GM19452 (cell line): ENCODE measurements at regions not wholly inside any gene's neighbourhood (a gene's known extent, or its start where the extent isn't known, plus 50 kb on each side); places are given as distances from the start of the nearest gene placed in this dataset.
"Not testable (repeated sequence)": the region's sequence is repeated elsewhere in the genome, so short reads cannot be mapped to it uniquely, and the experiment has no call there.

Source experiments
- ATAC-seq: cut with Tn5 transposase; IDR thresholded peaks from one replicate; pipeline ENCODE4 v1.9.1; 2021; ENCODE audit not compliant: unreplicated experiment

- ATAC-seq = no peak
Measured at GRCh38 chr11:130550150-130550549, 101.7 kb downstream of the ADAMTS15 start.

DNA sequence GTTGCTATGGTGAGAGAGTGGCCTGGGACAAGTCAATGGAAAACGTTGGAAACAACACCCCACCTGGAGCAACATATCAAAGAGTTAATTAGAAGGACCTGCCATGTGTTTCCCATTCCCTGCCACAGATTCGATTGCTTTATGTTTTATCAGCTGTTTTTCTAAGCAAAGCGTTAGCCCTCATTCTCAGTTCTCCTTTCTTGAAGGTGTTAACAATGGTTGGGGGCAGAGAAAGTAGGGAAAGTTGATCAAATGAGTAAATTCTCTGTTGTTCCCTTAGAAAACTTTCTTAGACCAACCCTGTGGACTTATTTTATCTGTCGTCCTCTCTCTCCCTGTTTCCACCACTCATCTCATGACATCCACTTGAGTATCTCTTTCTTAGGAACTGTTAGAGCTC is 102.5 kb downstream of the ADAMTS15 start:
- no peak for ATAC-seq

DNA sequence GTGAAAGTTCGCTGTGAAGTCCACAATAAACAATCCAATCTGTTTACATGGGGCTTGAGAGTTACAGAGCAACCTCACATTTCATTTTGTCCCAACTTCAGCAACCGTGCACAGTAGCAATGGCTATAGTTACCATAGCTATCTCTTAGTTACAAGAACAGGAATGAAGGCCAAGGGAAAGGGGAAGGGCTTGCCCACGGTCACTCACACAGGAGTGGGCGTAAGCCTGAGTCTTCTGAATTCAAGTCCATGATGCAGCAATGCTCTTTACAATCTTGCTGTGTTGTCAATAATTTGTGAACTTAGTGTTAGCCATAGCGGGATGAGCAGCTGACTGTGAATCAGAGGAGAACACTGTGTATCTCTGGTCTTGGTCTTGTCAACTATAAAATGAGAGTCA is 102.9 kb downstream of the ADAMTS15 start:
- no peak for ATAC-seq

GRCh38 chr11:130553306-130553705 is 104.9 kb downstream of the ADAMTS15 start:
- ATAC-seq = no peak

- ATAC-seq = no peak
Measured at GRCh38 chr11:130554241-130555055, 106.0 kb downstream of the ADAMTS15 start.

DNA sequence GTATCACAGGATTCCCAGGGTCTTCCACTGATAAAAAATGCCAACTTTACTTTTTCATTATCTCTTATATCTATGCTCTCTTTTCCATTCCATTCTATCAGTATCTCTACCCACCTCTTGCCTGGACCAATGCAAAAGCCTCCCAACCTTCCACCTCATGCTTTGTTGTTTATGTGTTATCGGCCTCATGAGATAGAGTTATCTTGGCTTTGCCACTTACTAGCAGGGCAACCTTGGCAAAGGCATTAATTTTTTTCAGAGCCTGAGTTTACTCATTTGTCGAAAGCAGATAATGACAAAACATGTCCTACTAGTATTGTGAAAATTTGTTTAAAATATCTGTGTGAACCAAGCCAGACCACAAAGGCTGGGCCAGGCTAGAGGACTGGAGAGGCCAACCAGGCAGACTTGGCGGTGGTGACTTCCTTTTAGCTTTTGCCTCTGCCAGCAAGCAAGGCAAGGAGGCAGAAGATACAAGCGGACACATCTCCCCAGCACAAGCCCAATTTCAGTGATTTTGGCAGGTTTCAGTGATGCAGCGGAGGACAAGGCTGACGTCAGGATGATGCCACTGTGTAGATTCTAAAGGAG is 106.9 kb downstream of the ADAMTS15 start:
- no peak for ATAC-seq

- ATAC-seq = no peak
Measured at GRCh38 chr11:130560000-130560780, 111.7 kb downstream of the ADAMTS15 start.

DNA sequence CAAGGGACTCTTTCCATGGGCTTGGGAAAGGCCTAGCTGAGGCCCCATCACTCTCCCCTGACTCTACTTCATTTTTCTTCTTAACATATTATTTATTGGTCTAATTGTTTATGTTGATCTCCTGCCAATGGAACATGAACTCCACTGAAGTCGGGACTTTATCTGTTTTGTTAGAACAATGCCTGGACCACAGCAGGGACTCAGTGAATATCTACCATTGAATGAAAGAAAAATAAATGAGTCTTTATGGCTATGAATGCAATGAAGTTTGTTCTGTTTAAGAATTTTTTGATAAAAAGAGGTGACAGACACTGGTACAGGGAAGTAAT is 112.3 kb downstream of the ADAMTS15 start:
- no peak for ATAC-seq

- no peak for ATAC-seq
Measured at GRCh38 chr11:130561441-130561881, 113.0 kb downstream of the ADAMTS15 start.

- ATAC-seq = no peak
Measured at GRCh38 chr11:130562549-130562948, 114.1 kb downstream of the ADAMTS15 start.

DNA sequence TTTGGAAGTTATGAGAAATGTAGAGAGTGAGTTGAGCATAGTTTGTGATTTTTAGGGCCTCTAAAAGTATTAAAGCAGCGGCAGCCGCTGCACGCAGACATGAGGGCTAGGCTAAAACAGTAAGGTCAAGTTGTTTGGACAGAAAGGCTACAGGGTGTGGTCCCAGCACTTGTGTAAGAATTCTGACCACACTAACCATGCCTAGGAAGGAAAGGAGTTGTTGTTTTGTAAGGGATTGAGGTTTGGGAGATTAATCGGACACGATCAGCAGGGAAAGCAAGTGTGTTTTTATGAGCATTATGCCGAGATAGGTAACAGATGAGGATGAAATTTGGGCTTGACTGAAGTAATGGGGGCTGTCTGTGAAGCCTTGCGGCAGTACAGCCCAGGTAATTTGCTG is 117.9 kb downstream of the ADAMTS15 start:
- ATAC-seq = not testable (repeated sequence)

DNA sequence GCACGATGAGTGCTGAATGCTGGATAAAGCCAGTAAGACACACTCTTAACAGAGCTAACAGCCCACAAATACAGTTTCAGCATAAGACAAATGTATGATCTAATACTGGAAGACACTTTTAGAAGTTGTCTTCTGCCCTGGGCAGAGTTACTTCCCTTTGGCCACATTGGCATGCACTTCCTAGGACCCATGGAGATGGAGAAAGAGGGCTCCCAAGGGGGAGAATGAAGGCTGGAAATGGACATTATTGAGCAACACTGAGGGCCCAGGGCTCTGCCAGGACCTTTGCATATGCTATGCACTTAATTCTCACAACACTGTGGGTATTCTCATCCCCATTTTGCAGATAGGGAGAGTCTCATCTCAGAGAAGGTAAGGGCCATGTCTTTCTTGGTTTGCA is 123.1 kb downstream of the ADAMTS15 start:
- ATAC-seq = no peak

- no peak for ATAC-seq
Measured at GRCh38 chr11:130571947-130572584, 123.6 kb downstream of the ADAMTS15 start.

- no peak for ATAC-seq
Measured at GRCh38 chr11:130573767-130574166, 125.3 kb downstream of the ADAMTS15 start.

GRCh38 chr11:130574740-130575139 is 126.3 kb downstream of the ADAMTS15 start:
- no peak for ATAC-seq

GRCh38 chr11:130576146-130576545 is 127.7 kb downstream of the ADAMTS15 start:
- ATAC-seq = no peak

DNA sequence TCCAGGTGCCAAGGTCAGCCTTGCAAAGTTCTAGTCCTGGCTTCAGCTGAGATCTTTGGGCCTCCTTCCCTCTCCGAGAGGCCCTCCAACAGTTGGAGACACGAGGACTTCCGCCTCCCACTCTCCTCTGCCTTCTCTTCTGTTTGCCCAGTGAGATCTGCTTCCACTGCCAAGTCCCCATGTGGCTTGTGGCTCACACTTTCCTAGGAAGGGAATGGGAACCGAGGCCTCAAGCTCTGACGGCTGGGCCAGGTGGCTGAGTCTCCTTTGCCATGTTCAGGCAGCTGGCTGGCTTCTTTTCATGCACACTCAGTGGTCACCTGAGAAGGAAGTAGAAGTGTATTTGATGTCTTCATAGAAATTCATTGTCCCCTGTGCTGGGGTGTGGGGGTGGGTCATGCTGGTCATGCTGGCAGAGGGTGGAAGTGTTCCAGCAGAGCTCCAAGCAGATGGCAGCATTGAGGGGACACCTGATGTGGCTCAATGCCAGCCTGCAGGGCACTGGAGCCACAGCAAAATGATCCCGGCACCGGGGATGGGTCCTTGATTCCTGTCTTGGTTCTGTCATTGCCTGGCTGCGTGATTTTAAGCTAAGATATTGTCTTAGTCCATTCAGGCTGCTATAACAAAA is 130.4 kb downstream of the ADAMTS15 start:
- ATAC-seq = no peak

- ATAC-seq = no peak
Measured at GRCh38 chr11:130580372-130580771, 131.9 kb downstream of the ADAMTS15 start.

DNA sequence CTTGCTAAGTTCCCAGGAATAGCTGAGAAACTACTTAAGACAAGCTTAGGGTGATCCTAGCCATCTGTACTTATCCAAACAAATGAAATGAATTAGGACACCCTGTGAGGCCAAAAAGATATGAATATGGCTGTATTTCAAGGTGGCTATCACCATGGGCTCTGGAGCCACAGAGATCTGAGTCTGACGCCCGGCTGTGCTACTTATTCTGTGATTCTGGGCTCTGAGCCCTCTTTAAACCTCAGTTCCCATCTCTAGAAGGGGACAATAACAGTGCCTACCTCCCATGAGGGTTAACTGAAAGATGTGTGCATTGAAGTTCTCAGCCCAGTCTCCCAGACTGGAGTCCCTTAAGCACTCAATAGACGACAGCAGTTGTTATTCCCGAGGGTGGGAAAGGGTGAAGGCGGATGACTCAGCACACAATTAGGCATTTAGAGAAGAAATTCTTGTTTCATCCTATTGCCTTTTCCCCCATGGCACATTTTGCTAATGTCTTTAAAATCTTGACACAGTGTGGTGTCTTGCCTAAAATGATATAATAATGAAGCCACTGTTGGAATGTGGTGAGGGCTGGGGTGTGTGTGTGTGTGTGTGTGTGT is 132.5 kb downstream of the ADAMTS15 start:
- ATAC-seq = no peak

DNA sequence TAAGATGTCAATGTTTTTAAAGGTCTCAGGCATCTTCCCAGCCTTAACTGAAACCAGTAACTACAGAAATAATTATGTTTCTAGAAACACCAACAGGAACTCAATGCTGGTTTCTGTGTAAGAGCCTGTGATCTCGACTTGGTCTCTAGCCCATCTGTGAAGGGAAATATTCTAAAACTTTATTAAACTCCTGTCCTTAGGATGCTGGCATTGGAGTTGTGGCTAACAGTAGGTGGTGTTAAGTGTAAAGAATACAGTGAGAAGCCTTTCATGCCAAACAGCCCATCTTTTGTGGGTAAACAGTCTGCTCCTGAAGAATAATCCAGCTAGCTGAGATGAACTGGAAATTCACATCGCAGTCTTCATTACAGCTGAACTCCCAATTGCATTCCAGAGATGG is 133.2 kb downstream of the ADAMTS15 start:
- ATAC-seq = no peak

DNA sequence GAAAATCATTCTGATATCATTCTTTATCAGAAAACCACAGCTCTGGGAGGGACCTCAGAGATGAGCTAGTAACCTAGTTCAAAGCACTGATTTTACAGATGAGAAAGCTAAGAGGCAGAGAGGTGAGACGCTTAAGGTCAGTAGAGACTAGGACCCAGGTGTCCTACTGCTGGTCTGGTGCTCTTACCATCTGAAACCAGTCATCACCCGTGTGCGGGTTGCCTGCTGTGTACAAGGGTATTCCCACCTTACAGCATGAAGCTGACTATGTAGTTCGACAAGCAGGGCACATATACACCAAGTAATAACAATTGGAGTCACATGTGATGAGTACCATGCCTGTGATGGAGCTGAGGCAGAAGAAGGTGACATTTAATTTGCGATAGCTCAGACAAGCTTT is 133.7 kb downstream of the ADAMTS15 start:
- ATAC-seq = no peak
